Kidney tubule cell (primary cell): ENCODE measurements at regions not wholly inside any gene's neighbourhood (a gene's known extent, or its start where the extent isn't known, plus 50 kb on each side); places are given as distances from the start of the nearest gene placed in this dataset.
"Not testable (repeated sequence)": the region's sequence is repeated elsewhere in the genome, so short reads cannot be mapped to it uniquely, and the experiment has no call there.

Experiments
- DNase-seq: peaks from one replicate; pipeline ENCODE4 v3.0.0-alpha.2; 2018; ENCODE audit warnings: low spot score

DNA sequence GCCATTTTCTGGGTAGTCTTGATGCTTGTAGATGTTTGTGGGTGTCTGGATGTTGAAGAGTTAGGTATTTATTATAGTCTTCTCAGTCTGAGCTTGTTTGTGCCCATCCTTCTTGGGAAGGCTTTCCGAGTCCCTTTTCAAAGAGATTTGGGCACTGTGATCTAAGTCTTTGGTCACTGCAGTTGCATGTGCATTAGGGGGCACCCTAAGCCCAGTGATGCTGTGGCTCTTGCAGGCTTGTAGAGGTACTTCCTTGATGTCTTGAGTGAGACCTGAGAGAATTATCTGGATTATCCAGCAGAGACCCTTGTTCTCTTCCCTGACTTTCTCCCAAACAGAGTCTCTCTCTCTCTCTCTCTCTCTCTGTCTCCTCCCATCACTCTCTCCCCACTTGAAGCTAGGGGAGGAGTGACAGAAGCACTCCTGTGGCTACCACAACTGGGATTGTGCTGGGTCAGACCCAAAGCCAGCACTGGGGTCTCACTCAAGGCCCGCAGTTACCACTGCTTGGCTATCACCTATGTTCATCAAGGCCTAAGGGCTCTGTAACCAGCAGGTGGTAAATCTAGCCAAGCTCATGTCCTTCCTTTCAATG lies 68.5 kb downstream of the TMCO5A start:
- DNase-seq, result peak; percentile 80

- no peak for DNase-seq
These were observed 69.9 kb downstream of the TMCO5A start for GRCh38 chr15:38004218-38004861.

GRCh38 chr15:38005953-38006808 lies 71.7 kb downstream of the TMCO5A start:
- DNase-seq, result no peak

DNA sequence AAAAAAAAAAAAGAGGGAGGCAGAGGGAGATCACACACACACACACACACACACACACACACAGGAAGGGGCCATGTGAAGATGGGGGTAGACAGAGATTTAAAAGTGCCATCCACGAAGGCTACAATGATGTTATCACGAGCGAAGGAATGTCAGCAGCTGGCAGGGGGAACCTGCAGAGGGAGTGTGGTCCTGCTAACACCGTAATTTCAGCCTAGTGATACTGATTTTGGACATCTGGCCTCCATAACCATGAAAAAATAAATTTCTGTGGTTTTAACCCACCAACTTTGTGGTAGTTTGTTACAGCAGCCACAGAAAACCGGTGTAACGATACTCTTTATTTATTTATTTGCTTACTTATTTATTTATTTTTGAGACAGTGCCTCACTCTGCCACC lies 76.0 kb downstream of the TMCO5A start:
- no peak for DNase-seq

DNA sequence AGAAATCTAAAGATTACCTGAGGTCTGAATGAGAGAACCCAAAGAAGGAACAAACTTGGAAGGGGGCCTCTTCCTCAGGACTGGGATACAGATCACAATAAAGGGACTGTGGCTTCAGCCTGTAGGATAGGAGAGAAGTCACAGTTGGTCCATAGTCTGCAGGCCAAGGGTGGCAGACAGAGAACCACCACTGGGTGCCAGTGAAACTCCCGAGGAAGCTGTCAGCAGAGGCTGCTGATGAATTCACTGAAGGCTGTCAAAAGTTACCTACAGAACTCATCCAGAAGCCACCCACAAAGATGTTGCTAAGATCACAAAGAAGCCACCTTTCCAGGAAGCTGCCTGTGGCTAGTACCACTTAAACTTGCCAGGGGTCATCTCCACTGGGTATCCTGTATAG lies 78.5 kb downstream of the TMCO5A start:
- no peak for DNase-seq

GRCh38 chr15:38017721-38018120 lies 83.3 kb downstream of the TMCO5A start:
- no peak for DNase-seq

GRCh38 chr15:38019066-38019465 lies 84.6 kb downstream of the TMCO5A start:
- no peak for DNase-seq

DNA sequence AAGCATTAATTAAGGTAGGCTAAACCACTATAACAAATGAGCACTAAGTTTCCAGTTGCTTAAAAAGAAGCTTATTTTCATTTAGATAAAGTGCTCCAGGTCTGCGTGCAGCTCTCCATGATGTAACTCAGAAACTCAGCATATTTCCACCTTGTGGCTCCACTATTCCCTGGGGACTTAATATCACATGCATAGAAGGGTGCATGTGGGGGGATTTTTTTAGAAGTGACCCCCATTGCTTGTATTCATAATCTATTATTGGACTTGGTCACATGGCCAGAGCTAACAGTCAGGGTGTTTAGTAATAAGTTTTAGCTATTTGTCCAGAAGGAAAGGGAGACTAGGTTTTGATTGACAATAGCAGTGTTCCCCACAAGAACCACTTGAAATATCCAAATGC lies 86.8 kb downstream of the TMCO5A start:
- DNase-seq, result no peak

DNA sequence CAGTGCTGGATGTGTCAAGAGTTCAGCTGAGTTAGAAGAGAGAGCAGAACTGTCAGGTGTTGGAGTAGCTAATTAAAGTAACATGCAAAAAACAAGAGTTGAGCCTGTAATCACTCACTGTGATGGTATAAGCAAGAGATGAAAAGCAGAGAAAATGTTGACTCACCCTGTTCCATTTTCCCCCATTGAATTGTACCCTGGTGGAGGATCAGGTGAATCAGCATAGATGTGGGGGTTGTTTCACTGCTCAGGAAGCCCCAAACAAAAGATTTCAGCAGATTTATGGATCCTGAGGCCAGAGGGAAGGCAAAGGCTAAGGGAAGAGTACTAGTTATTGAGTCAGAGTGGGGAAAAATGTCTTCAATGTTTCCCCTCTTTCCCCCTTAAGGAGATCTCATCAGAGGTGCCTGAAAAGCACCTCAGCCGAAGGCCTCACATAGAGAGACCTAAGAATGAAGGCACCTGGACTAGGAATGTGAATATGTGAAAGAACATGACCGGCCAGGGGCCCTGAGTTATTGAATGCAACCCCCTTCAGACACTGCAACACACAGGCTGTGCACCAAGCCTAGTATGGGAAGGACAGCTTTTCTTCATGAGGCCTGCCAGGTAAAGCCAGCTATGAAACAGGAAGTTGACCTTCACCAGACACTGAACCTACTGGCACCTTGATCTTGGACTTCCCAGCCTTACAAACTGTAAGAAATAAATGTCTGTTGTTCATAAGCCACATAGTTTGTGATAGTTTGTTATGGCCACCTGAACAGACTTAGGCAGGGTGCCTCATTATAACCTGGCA lies 90.1 kb downstream of the TMCO5A start:
- no peak for DNase-seq

GRCh38 chr15:38025656-38026055 lies 91.2 kb downstream of the TMCO5A start:
- not testable (repeated sequence) for DNase-seq

- DNase-seq, result no peak
These were observed 94.4 kb downstream of the TMCO5A start for GRCh38 chr15:38028869-38029268.

GRCh38 chr15:38029736-38030135 lies 95.3 kb downstream of the TMCO5A start:
- no peak for DNase-seq

- DNase-seq, result no peak
These were observed 96.2 kb downstream of the TMCO5A start for GRCh38 chr15:38030609-38031008.

- DNase-seq, result no peak
These were observed 101.3 kb downstream of the TMCO5A start for GRCh38 chr15:38035701-38036100.

DNA sequence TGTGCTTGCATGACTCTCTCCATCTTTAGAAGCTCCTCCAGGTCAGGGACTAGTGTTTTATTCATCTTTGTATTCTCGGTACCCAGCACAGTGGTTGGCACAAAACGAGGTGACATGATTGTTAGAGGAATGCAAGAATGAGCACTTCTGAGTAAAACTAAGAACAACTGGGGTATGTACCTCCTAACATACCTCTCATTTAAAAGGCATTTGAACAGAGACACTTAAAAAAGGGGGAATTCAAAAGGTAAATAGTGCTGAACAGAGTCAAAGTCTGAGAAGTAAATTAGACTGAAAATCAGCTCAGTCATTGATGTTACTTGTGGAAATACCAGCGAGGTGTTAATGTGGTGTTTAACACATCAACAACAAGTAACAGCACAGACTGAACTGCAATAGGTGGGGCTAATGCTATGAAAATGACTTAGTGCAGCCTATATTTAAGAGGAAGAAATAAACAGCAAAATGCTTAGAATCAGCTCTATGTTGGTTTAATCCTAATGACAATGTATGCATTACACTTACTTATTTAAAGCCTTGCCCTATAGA lies 102.4 kb downstream of the TMCO5A start:
- DNase-seq, result no peak

DNA sequence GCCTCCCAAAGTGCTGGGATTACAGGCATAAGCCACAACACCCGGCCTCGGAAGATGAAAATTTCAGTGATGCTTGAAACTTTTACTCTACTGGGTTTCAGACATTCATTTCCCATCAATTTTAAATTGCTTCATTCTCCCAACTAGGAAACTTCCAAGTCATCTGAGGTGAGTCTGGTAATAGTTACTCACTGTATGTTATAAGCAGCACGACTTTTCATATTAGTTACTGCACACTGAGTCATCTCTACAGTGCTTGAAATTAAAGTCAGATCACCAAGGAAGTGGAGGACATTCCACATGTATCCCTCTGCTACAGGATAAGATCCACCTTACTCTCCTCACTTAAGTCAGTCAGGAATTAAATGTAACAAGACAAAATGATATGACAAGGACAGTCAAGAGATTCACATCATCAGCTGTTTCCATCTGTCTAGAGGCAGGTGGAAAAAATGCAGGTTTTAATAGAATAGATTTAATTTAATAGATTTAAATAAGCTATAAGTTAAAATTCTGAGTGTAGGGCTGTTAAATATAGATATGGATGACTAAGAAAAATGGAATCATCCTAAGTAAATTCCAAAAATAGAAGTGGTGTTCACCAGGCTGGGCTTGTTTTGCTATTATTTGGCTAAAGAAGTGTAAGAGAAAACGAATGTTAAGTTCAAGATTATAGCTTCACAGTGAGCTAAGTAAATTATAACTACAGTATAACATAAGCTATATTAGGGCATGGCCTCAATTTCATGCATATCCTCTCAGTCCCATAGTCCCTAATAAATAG lies 104.4 kb downstream of the TMCO5A start:
- peak; percentile 93 for DNase-seq

DNA sequence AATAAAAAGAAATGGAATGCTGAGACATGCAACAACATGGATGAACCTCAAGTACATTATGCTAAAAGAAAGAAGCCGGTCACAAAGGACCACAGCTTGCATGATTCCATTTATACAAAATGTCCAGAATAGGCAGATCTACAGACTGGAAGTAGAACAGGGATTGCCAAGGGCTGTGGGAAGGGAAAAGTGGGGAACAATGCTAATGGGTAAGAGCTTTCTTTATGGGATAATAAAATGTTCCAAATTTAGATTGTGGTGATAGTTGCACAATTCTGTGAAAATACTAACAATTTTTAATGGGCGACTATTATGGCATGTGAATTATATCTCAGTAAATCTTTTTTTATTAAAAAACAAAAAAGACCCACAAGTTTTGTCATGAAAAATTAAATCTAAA lies 106.2 kb downstream of the TMCO5A start:
- DNase-seq, result no peak

DNA sequence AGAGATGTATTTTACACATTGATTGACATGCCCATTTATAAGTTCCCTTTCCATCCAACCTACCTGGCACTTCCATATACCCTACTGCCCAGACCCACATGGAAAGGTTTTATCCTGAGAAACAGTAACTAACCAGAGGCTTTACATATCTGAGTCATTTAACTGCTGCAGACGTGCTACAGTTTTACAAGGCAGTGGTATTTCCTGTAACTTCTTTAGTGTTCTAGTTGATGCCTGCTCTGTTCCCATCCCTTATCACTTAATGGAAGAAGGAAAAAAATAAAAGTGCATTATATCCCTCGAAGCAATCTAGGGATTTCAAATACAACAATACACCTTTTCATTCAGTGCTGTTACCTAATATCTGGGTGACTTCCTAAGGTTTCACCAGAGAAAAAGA lies 107.1 kb downstream of the TMCO5A start:
- peak; percentile 56 for DNase-seq

DNA sequence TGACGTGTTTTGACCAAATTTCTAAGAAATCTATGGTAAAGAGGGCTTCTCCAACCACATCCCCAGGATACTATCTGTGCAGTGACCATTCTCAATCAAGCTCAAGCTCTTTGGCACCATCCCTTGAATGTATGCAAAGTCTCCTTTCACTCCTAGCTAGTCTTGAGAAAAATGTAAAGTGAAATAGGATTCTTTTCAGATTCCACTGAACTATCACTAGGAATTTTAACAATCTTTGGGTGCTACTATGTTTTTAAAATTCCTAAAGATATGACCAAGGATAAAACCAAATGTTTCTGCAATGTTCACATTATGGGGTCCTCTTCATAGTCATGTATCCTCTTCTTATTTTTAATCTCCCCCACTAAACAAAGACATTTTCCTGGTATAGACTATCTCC lies 107.8 kb downstream of the TMCO5A start:
- DNase-seq, result no peak

GRCh38 chr15:38042707-38043445 lies 108.4 kb downstream of the TMCO5A start:
- no peak for DNase-seq
